ENCODE measurements at regions not wholly inside any gene's neighbourhood (a gene's known extent, or its start where the extent isn't known, plus 50 kb on each side); places are given as distances from the start of the nearest gene placed in this dataset.
"Not testable (repeated sequence)": the region's sequence is repeated elsewhere in the genome, so short reads cannot be mapped to it uniquely, and the experiment has no call there.

DNA sequence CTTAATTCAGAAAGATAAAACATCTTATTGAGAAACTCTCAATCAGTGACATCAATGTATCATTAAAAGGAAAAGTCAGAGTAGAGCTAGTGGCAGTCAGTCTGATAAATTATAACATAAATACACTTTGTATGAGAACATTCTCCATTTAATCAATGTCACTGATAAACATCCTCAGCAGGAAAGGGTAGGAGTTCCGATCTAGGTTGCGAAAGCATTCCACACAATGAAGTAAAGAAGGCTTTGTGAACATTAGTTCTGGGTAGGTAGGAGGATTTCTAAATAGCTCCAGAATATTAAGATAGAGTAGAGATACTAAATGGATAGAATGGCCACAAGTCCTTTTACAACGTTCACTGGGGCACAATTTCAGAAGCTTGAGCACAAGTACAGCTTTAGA lies 179.7 kb upstream of the MALRD1 start:
- no peak for DNase-seq (ENCODE audit: low spot score)

DNA sequence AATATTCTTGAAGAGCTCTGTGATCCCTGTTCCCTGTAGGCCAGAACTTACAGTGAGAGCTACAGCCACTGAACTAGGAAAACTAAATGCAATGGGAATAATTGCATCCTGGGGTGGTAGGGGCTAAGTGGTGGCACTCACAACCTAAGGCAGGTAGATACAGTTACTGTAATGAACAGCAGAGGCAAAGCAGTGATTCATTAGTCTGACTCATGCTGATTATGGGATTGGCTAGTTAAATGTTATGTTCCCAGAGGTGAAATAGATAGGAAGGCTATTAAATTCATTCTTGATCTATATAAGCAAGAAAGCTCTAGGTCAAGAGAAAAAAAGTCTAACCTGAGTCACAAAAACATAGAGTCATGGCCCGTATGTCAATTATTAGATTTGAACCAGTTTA lies 173.1 kb upstream of the MALRD1 start:
- no peak for DNase-seq (ENCODE audit: low spot score)

DNA sequence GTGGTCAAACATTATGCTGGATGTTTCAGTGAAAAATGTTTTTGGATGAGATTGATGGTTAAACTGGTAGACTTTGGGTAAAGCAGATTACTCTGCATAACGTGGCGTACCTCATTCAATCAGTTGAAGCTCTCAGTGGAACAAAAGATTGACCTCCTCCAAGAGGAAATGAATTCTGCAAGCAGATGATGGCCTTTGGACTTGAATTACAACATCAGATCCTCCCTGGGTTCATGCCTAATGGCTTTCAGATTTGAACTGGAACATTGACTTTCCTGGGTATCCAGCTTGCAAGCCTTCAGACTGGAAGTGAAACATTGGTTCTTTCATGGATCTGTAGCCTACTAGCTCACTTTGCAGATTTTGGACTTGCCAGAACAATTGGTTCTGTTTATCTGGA lies 169.3 kb upstream of the MALRD1 start:
- DNase-seq (ENCODE audit: low spot score) = no peak

DNA sequence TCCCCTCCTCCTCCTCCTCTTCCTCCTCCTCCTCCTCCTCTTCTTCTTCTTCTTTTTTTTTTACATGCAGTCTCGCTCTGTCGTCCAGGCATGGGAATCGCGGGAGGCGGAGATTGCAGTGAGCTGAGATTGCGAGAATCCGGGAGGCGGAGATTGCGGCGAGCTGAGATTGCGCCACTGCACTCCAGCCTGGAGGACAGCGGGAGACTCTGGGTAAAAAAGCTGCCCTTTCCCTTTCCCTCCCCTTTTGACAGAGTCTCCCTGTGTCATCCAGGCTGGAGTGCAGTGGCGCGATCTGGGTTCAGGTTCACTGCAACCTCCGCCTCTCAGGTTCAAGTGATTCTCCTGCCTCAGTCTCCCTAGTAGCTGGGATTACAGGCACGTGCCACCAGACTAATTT lies 168.1 kb upstream of the MALRD1 start:
- DNase-seq (ENCODE audit: low spot score) = no peak

DNA sequence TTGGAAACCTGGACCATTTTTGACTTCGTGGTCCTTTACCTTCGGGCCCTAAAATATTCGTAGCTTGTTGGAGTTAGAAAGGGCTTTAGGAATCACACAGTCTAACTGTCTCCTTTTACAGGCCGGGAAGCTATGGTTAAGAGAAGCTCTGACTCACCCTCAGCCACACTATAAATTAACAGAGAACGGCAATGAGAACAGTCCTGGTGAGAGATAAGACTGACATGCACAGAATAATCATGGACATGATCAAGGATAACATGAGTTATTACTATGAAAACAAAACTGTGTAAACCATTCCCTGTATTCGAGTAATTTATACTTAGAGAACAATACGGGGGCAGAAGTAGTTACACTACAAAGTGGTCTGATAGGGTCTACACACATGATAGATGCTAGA lies 162.5 kb upstream of the MALRD1 start:
- DNase-seq (ENCODE audit: low spot score) = no peak

DNA sequence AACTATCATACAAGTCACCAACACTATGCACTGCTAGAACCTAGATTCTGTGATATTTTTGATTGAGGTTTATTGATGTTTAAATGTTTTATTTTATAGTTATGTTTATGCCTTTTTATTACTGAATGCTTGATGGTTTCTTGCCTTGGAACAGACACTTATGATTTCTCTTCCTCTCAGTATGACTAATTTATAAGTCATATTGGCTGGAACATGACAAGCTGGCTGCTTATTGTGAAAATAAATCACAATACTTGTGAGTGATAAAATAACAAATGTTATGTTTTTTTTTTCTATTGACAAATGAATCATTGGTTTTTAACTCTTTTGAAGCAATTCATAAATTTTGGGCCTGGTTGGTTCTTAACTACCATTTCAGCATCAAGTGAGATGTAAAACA lies 142.0 kb upstream of the MALRD1 start:
- no peak for DNase-seq (ENCODE audit: low spot score)

DNA sequence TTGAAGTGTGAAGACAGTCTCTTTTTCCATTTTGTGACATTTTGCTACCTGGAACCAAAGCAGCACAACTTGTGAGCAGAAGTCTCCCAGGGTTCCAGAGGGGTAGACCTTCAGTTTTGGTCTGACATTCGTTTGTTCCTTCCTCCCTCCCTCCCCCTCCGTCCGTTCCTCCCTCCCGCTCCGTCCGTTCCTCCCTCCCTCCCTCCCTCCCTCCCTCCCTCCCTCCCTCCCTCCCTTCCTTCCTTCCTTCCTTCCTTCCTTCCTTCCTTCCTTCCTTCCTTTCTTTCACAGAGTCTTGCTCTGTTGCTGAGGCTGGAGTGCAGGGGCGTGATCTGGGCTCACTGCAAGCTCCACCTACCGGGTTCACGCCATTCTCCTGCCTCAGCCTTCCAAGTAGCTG lies 131.2 kb upstream of the MALRD1 start:
- not testable (repeated sequence) for DNase-seq (ENCODE audit: low spot score)

DNA sequence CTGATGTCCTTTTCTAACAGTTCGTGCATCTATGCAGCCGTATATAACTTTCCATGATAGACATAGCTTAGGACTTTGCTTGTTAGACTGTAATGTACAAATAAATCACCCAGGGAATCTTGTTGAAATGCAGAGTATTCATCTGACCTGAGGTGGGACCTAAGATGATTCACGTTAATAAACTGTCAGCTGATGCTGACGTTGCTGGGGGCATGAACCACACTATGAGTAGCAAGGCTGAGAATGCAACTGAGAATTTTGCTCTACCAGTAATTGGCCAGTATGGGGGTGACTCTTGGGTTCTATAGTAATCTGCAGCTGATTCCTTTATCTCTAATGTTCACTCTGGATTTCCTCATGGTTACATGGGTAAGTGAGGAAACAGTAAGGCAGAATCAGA lies 130.1 kb upstream of the MALRD1 start:
- no peak for DNase-seq (ENCODE audit: low spot score)

DNA sequence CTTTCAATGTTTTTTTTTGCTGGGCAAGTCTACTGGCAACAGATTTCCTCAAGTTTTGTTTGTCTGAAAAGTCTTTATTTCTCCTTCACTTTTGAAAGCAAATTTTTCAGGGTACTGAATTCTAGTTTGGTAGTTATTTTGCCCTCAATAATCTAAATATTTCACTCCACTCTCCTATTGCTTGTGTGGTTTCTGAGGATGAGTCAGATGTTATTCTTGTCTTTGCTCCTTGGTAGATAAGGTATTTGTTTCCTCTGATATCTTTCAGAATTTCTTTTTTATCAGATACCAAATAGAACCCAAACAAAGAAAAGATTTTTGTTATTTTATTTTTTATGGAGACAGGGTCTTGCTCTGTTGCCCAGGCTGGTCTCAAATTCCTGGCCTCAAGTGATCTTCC lies 99.2 kb upstream of the MALRD1 start:
- DNase-seq (ENCODE audit: low spot score) = no peak

DNA sequence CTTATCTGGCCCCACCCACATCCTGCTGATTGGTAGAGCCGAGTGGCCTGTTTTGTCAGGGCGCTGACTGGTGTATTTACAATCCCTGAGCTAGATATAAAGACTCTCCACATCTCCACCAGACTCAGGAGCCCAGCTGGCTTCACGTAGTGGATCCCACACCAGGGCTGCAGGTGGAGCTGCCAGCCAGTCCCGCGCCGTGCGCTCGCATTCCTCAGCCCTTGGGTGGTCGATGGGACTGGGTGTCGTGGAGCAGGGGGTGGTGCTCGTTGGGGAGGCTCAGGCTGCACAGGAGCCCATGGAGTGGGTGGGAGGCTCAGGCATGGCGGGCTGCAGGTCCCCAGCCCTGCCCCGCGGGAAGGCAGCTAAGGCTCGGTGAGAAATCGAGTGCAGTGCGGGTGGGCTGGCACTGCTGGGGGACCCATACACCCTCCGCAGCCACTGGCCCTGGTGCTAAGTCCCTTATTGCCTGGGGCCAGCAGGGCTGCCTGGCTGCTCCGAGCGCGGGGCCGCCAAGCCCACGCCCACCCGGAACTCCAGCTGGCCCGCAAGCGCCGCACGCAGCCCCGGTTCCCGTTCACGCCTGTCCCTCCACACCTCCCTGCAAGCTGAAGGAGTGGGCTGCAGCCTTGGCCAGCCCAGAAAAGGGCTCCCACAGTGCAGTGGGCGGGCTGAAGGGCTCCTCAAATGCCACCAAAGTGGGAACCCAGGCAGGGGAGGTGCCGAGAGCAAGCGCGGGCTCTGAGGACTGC lies 97.4 kb upstream of the MALRD1 start:
- DNase-seq (ENCODE audit: low spot score) = not testable (repeated sequence)

DNA sequence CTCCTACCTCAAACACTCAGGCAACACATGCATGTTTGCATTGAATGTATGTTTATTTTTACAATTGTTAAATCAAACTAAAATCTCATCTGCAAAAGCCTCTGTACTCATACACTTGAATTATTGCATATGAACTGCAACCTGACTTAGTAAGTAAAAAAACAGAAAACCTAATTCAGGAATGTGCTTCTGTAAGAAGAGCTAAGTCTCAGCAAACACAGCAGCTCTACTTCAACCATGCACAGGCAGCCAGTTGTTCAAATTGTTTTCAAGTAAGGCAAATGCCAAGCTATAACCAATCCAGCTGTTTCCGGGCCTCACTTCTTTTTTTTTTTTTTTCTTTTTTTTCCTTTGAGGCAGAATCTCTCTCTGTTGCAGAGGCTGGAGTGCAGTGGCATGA lies 93.5 kb upstream of the MALRD1 start:
- no peak for DNase-seq (ENCODE audit: low spot score)

DNA sequence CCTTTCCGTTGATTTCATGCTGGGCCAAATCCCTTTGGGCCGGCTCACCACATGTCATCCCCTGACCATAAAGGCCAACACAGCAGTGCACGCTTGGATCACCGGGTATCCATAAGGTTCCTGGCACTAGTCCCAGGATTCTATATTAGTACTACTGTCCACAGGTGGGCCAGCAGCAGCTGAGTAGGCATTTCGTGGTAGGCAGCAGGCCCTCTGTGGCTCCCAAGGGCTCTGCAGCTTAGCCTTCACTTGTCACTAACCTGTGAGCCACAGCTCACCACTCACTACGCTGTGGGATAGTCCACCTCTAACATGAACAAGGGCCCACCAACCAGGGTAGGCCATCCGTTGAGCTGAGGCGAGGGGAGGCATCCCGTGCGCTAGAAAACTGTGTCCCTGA lies 89.2 kb upstream of the MALRD1 start:
- DNase-seq (ENCODE audit: low spot score) = no peak

DNA sequence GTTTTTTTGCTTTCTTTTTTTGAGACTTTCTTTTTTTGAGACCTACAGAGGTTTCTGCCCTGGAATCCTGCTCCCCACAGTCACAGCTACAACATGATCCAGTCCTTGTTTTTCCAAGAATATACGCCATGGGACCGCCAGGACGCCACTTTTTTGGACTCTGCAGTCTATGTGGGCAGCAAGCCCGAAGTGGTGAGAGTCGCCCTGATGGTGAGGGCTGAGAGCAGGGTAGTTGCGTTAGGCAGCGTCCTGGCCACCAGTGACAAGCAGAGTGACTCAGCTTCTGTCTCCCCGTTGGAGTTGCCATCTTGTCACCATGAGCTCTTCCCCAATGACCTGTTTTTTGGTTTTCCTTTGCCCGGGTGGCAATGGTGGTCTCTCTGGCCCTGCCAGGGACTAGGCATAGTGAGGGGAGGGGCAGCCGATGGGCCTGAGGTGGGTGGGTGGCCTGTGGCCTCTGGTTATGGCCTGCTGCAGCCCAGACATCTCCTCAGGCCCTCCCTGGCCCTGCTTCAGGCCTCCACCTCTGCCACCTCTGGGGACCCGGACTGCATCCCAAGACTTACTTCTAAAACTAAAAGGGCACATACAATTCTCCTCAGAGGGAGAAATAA lies 88.0 kb upstream of the MALRD1 start:
- no peak for DNase-seq (ENCODE audit: low spot score)

DNA sequence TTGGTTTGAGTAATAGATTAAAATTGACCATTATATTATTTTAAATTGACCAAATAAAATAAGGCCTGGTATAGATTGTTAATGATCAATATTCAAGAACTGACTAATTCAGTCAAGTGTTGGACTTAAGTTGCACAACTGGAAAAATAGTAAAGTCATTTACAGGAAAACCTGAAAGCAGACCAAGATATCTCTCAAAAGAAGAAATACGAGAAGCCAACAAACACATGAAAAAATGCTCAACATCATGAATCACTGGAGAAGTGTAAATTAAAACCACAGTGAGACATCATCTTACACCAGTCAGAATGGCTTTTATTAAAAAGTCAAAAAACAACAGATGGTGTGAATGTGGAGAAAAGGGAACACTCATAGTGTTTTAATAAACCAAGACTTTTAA lies 80.4 kb upstream of the MALRD1 start:
- DNase-seq (ENCODE audit: low spot score) = no peak

DNA sequence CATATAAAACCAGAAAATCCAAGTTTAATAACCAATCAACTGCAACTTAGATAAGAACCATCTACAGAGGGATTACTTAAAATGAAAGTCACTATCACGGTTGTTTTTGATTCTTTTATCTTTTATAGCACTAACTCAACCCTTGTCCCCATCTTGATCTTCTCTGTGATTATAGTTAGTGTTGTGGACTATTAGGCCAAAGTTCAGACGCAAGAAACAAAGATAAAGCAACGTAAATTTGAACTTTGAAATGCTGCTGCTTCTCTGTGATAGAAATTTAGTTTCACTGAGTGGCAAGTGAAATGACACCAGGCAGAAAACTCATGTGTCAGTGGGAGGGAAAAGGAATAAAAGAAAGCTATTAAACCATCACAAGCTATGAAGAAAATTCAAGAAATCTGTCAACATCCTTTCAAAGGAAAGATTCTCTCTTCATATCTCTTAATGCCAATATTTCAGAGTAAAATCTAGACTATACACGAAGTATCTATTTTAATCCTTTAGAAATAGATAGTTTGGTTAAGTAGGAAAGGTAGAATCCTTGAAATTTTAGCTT lies 71.8 kb upstream of the MALRD1 start:
- no peak for DNase-seq (ENCODE audit: low spot score)

DNA sequence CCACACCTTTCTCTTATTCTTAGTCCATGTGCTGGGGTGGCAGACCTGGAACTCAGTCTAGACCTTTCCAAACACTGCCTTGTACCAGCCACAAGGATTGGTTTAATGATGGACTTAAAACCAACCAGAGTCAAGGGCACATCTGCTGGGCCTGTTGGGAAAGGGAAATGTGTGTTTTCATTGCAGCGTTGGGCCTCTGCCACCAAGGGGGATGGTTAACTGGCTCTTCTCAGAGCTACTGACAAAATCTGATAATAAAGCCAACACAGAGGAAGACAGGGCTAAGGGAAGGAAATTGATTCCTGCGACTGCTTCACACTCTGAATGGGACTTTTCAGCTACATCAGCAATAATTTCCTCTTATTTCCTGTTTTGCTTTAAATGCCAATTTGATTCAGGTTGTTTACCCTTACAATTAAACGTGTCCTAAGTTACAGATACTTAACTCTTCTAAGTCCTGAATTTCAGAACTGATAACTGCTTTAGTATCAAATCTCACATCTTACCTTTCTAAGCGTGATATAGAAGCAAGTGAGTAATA lies 68.4 kb upstream of the MALRD1 start:
- no peak for DNase-seq (ENCODE audit: low spot score)

DNA sequence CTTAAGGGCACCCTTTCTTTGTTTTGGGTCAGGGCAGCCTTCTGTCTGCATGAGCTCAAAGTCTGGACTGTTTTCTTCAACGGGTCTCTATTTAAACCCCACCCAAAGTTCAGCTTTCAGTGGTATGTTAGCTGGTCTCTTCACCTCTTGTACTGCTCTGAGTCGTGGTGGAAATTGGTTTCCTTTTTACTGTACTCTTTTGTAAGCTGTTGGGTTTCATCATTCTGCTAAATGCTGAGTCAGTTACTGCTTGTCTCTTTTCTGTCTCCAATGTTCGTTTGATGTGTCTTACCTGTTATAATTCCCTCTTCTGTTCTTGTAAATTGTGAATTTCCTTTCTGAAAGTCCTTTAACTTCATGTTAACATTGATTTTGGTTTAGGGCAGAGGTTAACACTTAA lies 64.1 kb upstream of the MALRD1 start:
- DNase-seq (ENCODE audit: low spot score) = no peak

DNA sequence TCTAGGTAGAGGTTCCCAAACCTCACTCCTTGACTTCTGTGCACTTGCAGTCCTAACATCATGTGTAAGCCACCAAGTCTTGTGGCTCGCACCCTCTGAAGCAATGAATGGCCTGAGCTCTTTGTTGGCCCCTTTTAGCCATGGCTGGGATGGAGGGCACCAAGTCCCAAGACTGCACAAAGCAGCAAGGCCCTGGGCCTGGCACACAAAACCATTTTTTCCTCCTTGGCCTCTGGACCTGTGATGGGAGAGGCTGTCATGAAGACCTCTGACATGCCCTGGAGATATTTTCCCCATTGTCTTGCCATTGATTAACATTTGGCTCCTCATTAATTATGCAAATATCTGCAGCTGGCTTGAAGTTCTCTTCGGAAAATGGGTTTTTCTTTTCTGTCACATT lies 60.3 kb upstream of the MALRD1 start:
- no peak for DNase-seq (ENCODE audit: low spot score)
